Frontal cortex (tissue), 3 donors: ENCODE measurements at regions not wholly inside any gene's neighbourhood (a gene's known extent, or its start where the extent isn't known, plus 50 kb on each side); places are given as distances from the start of the nearest gene placed in this dataset.
"Not testable (repeated sequence)": the region's sequence is repeated elsewhere in the genome, so short reads cannot be mapped to it uniquely, and the experiment has no call there.

Experiments used
- DNase-seq, 2 donors: peaks; one replicate each; pipeline ENCODE4 v3.0.0; 2012; ENCODE audit warnings: low spot score in 2 of 2
- FAIRE-seq: peaks from 2 replicates; lab custom pipeline; 2012; peaks lifted over from hg19 to GRCh38; lab: Jason Lieb, UNC
- donor health status: control.
- donor health status: control.
- donor health status: control.

DNA sequence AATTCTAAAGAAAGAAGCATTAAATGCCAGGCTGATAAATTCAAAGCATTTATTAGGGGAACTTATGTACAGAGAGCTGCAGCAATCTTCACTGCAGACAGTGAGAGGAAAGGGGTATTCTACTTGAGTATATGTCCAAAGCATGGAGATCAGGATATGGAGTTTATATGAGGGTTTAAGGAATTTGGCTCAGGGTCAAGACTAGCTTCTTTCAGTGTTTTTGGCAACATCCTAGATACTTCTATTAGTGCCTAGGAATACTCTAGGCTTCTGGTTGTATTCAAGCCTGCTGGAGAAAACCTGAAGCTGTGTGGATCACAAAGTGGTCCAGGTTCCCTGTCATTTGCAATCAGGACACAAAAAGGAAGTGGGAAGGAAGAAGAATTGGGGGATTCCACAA lies 194.6 kb downstream of the CETN3 start:
- DNase-seq = no peak
- no peak for FAIRE-seq

DNA sequence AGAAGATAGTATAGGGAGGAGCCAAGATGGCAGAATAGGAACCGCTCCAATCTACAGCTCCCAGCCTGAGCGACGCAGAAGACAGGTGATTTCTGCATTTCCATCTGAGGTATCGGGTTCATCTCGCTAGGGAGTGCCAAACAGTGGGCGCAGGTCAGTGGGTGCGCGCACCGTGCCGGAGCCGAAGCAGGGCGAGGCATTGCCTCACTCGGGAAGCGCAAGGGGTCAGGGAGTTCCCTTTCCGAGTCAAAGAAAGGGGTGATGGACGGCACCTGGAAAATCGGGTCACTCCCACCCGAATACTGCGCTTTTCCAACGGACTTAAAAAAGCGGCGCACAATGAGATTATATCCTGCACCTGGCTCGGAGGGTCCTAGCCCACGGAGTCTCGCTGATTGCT lies 201.2 kb downstream of the CETN3 start:
- not testable (repeated sequence) for DNase-seq, FAIRE-seq

DNA sequence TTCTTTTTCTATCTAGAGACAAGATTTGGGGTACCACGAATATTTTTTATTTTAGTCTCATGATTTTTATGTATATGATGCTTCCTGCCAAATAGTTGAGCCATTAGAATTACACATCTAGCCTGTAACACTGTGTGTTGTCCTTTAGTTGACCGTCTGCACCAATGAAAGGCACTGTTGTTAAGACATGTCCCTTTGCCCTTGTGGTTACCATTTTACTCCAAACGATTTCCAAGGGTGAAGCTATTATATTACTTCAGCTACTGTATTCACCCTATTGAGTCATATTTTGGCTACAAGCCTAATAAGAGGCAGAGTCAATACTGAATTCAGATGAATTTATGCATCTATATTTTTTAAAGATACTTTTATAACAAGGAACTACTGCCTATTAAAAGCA lies 207.6 kb downstream of the CETN3 start:
- no peak for DNase-seq
- FAIRE-seq = no peak

DNA sequence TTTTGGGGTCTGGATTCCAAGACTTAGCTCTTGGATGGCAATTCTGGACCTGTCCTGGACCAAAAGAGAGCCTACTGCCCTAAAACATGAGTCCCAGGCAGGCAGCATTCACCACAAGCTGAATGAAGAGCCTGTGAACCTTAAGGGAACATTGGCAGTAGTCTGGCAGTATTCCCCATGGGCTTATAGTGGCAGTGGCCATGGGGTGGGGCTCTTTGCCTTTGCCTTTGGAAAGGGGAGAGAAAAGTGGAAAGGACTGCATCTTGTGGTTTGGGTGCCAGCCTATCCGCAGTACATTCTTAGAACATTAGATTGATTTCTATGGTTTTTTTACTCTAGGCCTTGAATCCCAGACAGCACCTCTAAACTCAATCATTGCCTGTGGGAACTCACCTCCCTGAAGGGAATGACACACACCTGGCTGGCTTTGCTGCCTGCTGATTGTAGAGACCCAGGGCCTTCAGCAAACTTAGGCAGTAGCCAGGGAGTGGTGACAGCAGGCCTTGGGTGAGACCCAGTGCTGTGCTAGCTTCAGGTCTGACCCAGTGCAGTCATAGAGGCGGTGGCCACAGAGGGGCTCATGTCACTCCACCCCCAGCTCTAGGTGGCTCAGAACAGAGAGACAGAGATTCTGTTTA lies 216.3 kb downstream of the CETN3 start:
- DNase-seq = no peak
- no peak for FAIRE-seq

DNA sequence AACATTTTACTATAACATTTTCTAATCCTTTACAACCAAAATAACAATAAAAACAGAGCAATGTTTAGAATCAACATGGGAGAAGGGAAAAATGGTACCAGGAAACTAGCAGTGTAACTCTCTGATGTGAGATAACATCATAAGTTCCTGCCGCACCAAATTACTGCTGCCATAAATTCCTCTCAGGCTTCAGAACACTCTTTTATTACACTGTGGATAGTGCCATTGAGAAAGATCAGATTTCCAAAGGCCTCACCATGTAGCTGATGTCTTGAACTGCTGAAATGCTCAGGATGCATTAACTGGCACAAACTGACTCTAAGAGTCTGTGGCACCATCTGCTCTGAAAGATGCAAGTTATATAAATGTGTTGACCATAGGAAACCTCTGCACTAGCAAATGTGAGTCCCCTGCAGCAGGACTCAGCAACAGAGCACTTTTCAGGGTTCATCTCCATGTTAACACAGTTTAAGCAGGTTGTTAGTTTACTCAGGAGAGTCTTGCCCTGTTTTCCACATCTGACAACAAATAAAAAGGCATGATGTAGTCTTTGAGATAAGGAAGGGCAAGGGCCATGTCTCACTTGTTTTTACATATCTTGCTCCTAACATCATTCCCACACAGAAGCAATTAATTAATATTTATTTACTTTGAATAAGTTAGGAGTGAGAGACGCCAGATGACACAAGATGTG lies 218.1 kb downstream of the CETN3 start:
- no peak for DNase-seq
- FAIRE-seq = no peak

DNA sequence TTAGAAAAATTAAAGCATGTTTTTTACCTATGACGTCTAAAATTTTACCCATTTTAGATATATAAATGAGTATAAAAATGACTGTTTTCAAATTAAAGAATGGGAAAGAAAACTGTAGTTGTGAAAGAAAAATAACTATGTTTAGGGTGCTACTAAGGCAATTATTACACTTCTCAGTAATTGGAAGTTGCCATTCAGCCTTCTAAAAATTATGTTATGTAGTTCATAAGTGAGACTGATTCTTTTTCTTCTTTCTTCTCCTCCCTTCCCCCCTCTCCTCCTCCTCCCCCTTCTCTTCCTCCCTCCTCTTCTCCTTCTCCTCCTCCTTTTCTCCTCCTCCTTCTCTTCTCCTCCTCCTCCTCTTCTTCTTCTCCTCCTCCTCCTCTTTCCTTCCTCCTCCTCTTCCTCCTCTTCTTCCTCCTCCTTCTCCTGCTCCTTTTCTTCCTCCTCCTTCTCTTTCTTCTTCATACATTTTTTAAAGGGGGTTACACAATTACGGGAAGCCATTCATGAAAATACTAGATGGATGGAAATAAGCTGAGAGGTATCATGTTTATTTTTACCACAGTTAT lies 223.6 kb downstream of the CETN3 start:
- FAIRE-seq (no peak), DNase-seq (no peak)

DNA sequence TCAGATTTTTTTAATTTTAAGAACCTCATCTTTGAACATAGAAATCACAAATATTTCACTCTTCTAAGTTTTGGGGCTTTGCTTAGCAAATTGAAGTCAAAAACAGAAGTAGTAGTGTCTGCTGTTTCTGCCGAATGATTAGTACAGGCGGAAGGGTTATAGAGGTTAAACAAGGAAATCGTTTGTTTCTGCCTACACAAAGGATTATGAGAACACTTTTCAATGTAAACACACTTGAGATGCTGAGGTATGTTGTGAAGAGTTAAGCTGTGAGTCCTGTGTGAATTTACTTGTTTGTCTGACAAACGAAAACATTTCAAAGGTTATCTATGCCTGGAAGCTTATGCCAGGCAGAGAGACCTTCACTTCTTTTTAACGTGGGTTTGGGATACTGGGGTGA lies 224.8 kb downstream of the CETN3 start:
- FAIRE-seq (no peak), DNase-seq (no peak)

DNA sequence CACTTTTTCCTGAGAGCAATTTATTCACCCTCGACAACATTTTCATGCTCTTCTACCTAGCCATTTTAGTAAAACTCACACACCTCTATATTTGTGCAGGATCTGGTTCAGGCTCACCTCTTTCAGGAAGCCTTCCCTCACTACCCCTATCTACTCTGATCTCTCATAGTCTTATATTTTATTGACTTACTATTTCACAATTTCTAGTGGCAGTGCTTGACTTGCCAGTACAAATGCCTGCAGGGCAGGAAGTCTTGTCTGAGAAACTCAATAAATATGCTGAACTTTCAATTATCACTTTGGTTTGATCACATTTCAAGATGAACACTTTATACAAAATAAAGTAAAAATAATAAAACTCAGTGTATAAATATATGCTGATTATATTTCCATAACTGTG lies 226.8 kb downstream of the CETN3 start:
- DNase-seq (no peak), FAIRE-seq (no peak)

DNA sequence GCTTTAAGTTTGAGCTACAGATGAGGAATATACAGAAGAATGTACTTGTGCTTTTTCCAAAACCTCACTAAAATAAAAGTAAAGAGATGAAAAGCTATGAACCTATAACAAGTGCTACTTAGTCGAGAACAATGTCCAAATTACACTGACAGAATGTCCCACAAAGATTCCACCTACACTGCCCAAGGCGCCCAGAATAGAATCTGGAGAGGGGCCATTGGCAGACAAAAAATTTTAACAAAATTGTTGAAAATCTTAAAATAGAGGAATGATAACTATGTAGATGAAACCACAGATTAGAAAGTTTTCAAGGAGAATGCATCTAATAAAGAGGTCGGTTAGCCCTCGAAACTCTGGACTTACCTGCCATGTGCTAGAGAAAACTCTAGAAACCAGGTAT lies 235.3 kb downstream of the CETN3 start:
- no peak for FAIRE-seq

DNA sequence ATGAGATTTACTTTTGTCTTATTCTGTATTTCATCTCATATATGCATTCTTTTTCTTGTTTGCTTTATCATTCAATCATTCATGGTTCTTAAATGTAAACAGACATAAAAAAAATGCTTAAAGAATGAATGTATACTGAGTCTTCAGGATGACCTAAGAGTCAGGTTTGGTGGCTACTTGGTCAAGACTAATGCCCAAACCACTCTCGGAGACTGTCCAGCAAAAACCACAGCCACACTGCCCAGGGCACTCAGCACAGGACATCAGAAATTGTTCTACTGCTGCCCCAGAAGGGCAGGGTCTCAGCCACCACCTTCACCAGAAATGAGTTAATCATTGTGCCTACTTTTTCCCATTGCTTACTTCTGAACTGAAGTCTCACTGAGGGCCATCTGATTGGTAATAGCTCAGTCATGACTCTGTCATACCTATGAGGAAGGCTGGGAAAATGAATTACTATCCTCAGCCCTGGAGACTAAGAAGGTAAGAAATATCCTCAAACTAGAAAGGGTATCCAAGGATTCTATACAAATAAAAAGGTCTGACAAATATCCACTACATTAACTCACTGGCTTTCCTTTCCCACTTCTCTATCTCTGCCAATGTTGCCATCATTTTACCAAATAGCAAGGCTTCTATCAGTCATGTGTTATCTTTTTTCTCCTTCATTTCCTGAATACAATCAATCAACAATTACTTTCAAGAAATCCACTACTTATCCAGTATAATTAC lies 236.1 kb downstream of the CETN3 start:
- DNase-seq (no peak), FAIRE-seq (no peak)

More for the DNA sequence above, 235.3 kb downstream of the CETN3 start:
- no peak for DNase-seq

DNA sequence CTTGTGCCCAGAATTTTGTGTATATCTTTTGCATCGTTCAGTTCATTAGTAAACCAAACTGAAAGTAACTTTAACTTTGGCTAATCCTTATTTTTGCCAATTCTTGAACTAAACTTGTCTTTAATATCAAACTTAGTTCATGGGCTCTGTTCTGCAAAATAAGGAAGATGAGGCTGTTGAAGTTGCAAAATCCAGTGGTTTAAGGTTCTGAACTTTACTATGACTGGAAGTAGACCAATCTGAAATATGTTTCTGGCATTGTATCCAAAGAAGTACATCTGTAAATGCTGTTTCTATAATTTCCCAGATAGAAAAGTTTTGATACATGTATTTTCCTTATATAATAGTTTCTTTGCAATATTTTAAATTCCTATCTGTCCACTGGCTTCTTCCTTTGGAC lies 238.1 kb downstream of the CETN3 start:
- FAIRE-seq (no peak), DNase-seq (no peak)

DNA sequence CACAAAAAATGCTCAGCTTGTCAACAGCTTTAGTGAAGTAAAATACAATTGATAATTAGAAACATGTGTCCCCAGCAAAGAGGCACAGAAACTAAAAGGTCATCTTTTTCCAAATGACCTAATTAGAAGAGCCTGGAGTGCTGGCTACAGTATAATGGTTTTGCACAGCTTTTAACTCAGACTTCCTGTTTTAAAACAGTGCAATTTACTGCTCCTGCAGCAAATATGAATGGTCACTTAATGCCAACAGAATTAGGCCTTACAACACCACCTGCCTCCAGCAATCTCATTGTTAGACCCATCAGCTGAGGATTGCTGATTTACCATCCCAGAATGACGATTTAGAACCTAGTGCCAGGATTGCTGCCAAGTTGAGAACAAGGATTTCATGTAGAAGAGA lies 239.3 kb downstream of the CETN3 start:
- no peak for FAIRE-seq
- no peak for DNase-seq

DNA sequence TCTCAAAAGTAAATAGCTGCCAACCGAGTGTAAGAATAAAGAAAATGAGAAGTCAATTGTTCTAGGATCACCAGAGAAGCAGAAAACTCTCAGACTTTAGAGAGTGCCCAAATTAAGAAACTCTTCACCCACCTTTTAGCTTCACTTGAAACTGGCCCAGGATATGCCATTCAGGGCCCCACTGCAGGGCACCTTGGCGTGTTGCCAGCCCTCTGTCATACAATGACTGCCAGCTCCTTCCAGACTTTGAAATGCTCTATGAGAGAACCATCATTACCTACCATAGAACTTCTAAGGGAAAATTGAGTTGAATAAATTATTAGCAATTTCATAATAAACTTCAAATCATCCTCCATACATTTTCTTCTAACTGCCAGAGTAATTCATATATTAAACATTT lies 240.5 kb downstream of the CETN3 start:
- DNase-seq = no peak
- FAIRE-seq = no peak

DNA sequence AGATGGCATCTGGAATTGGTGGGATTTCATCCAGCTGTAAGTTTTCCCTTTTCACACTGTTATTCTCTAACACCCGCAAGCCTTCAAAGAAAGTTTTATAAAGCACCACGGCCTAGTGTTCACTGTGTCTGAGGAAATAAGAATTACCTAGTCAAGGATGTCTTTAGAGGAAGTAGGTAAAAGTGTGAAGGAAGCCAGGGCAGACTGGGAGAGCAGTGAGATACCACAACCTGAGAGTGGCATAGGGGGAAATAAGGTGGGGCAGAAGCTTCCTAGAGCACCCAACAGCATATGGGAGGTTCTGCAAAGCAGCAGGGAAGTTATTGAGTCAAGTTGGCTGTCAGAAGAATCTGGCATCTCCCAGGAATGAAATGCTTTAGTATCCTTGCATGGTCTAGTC lies 241.2 kb downstream of the CETN3 start:
- FAIRE-seq (no peak), DNase-seq (no peak)

DNA sequence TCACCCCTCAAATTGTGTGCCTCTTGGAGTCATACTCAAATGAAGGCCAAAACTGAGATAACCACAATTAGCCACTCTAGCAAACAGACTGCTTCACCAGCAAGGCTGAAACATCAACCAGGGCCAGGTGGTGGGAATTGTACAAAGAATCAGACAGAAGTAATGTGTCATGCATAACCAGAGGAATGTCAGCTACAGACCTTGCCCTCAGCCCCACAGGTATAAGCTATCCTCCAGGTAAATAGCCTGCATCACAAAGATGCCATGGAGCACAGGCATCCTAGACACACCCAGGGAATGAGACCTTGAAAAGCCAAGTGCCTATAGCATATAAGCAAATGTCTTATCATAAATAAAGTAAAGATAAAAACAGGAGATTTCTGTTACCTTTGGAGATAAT lies 242.7 kb downstream of the CETN3 start:
- FAIRE-seq (no peak), DNase-seq (no peak)

DNA sequence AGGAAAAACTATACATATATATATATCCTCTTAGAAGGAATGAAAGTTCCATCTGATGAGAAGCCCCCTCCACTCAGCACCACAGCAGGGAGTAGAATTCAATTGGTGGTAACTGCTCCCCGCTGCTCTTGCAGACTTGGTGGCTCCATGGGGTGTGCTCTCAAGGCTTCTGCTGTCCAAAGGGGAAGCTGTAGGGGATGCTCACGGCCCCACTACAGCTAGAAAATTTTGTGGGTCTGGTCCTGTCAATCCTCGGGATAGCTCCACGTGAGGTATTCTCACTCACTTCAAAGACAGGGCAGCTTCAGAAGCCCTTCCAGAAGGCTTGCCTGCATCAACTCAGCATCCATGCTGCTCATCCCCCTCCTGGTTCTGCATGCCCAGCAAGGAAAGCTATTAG lies 247.2 kb downstream of the CETN3 start:
- FAIRE-seq (no peak), DNase-seq (no peak)

DNA sequence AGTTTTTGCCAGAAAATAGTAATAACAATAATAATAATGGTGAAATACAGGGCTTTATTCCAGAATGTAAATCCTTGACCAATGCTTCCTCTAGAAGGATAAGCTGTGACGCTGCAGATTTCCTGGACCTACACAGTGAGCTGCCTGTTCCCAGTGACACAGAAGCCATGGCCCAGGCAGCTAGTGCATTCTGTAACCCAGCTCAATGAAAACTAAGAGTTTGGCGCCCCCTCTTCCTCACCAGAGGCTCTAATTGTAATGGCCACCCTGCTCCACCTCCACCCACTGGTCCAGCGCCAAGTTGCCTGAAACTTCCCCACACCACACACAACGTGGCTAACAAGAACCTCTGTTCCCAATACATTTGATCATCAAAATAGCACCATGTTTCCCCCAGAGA lies 248.1 kb downstream of the CETN3 start:
- DNase-seq = no peak
- FAIRE-seq = no peak

DNA sequence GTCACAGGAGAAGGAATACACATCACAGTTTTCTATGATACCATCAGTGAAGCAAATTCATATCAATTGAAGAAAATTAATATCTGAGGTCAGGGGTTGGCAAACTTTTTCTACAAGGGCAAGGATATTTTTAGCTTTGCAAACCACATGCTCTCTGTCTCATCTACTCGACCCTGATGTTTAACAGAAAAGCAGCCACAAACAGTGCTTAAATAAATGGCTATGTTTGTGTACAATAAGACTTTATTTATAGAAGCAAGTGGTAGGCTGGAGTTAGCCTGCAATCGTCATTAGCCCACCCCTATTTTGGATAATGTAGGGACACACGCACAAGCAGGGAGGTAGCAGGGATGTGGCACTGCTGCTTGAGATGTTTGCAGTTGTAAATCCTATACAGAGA lies 251.4 kb downstream of the CETN3 start:
- DNase-seq (no peak), FAIRE-seq (no peak)

DNA sequence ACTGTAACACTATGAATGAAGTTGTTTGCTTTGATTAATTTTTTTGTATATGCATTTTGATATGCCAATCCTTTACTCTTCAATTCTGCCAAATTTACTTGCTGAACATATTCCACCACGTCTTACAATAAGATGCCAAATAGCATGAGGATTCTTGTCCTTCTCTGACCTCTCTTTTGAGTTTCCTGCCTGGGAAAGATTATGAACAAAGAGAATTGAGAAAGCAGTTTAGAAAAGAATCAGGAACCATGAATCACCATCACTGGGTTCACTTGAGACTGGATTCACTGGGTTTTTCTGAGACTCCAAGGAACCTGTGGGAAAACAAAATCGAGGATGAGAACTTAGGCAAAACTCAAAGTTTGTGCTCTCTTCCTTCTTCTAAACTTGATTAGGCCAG lies 256.5 kb downstream of the CETN3 start:
- no peak for FAIRE-seq
- DNase-seq = no peak

DNA sequence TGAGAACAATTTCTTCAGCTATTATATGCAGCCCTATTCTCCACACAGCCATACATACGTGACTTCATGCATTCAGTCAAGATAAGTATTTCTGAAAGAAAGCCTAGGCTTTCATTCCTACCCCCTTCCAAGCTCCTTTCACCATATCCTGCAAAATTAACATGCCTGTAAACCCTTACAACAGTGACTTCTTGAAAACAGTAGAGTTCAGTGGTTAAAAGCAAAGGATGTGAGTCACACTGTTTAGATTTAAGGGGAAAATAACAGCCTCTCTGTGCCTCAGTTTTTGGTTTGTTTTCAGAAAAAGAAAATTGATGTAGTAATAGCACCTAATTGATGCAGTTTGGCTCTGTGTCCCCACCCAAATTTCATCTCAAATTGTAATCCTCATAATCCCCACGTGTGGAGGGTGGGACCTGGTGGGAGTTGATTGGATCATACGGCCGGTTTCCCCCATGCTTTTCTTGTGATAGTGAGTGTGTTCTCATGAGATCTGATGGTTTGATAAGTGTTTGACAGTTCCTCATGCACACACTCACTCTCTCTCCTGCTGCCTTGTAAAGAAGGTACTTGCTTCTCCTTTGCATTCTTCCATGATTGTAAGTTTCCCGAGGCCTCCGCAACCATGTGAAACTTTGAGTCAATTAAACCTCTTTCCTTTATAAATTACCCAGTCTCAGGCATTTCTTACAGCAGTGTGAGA lies 264.8 kb downstream of the CETN3 start:
- FAIRE-seq = no peak
- DNase-seq = no peak
